ENCODE measurements at regions not wholly inside any gene's neighbourhood (a gene's known extent, or its start where the extent isn't known, plus 50 kb on each side); places are given as distances from the start of the nearest gene placed in this dataset.

GRCh38 chr2:13006829-13007717, 290.3 kb downstream of the TRIB2 start:
- DNase-seq (ENCODE audit: low read depth), result peak; percentile 70
- in situ Hi-C loops (cut with HindIII; ENCODE audit: low sequenced_read_pairs), result loop anchor here (25.0 kb wide), 1 partner anchor 1145 kb away; no protein-coding TSS in a partner anchor
- peak; percentile 74 for TF ChIP-seq CTCF (IDR thresholded peaks at IDR 0.05; ENCODE audit: low read depth, low read length, missing control alignments)
- H3K4me3 ChIP-seq (ENCODE audit: low read depth, low read length), result peak overlapping the region; percentile 18

- DNase-seq (ENCODE audit: low read depth), result no peak
- H3K4me3 ChIP-seq (ENCODE audit: low read depth, low read length), result no peak overlapping the region
- in situ Hi-C loops (cut with HindIII; ENCODE audit: low sequenced_read_pairs), result loop anchor here (25.0 kb wide), 1 partner anchor 1147 kb away; no protein-coding TSS in a partner anchor
- TF ChIP-seq CTCF (IDR thresholded peaks at IDR 0.05; ENCODE audit: low read depth, low read length, missing control alignments), result no peak
Observed at GRCh38 chr2:13009027-13009642, 292.4 kb downstream of the TRIB2 start.

- in situ Hi-C loops (cut with HindIII; ENCODE audit: low sequenced_read_pairs), result loop anchor here (25.0 kb wide), 1 partner anchor 1148 kb away; no protein-coding TSS in a partner anchor
- DNase-seq (ENCODE audit: low read depth), result no peak
- no peak for TF ChIP-seq CTCF (IDR thresholded peaks at IDR 0.05; ENCODE audit: low read depth, low read length, missing control alignments)
- H3K4me3 ChIP-seq (ENCODE audit: low read depth, low read length), result no peak overlapping the region
Observed at GRCh38 chr2:13010283-13010682, 293.5 kb downstream of the TRIB2 start.

GRCh38 chr2:13014783-13015182, 298.0 kb downstream of the TRIB2 start:
- DNase-seq (ENCODE audit: low read depth), result no peak
- in situ Hi-C loops (cut with HindIII; ENCODE audit: low sequenced_read_pairs), result loop anchor here (25.0 kb wide), 1 partner anchor 1152 kb away; no protein-coding TSS in a partner anchor
- TF ChIP-seq CTCF (IDR thresholded peaks at IDR 0.05; ENCODE audit: low read depth, low read length, missing control alignments), result no peak
- H3K4me3 ChIP-seq (ENCODE audit: low read depth, low read length), result no peak overlapping the region

- no peak for DNase-seq (ENCODE audit: low read depth)
- TF ChIP-seq CTCF (IDR thresholded peaks at IDR 0.05; ENCODE audit: low read depth, low read length, missing control alignments), result no peak
- no peak overlapping the region for H3K4me3 ChIP-seq (ENCODE audit: low read depth, low read length)
- in situ Hi-C loops (cut with HindIII; ENCODE audit: low sequenced_read_pairs), result loop anchor here (25.0 kb wide), 1 partner anchor 1153 kb away; no protein-coding TSS in a partner anchor
Observed at GRCh38 chr2:13015532-13016320, 299.0 kb downstream of the TRIB2 start.

GRCh38 chr2:13018490-13018889, 301.8 kb downstream of the TRIB2 start:
- no peak overlapping the region for H3K4me3 ChIP-seq (ENCODE audit: low read depth, low read length)
- no peak for TF ChIP-seq CTCF (IDR thresholded peaks at IDR 0.05; ENCODE audit: low read depth, low read length, missing control alignments)
- in situ Hi-C loops (cut with HindIII; ENCODE audit: low sequenced_read_pairs), result loop anchor here (25.0 kb wide), 1 partner anchor 1156 kb away; no protein-coding TSS in a partner anchor
- DNase-seq (ENCODE audit: low read depth), result no peak

Data from astrocyte of the cerebellum (primary cell).